GM12892 (cell line): ENCODE measurements at regions not wholly inside any gene's neighbourhood (a gene's known extent, or its start where the extent isn't known, plus 50 kb on each side); places are given as distances from the start of the nearest gene placed in this dataset.

ENCODE experiments used
- POLR2A ChIP-seq: IDR thresholded peaks from 2 replicates; pipeline ENCODE4 v1.6.1; 2011; ENCODE audit warnings: low read depth, low read length, control low read depth
- TAF1 ChIP-seq: IDR thresholded peaks from 2 replicates; pipeline ENCODE4 v1.6.1; 2011; ENCODE audit warnings: low read depth, mild to moderate bottlenecking, control low read depth, low read length, borderline replicate concordance

GRCh38 chr15:98131924-98132323 lies 171.4 kb downstream of the ARRDC4 start:
- TF ChIP-seq POLR2A, result no peak
- TF ChIP-seq TAF1, result no peak
